ENCODE measurements at regions not wholly inside any gene's neighbourhood (a gene's known extent, or its start where the extent isn't known, plus 50 kb on each side); places are given as distances from the start of the nearest gene placed in this dataset.
"Not testable (repeated sequence)": the region's sequence is repeated elsewhere in the genome, so short reads cannot be mapped to it uniquely, and the experiment has no call there.

GRCh38 chr1:172851077-172851476 lies 192.2 kb downstream of the FASLG start:
- no peaks in the 10 kb centered on the region for H3K27me3 ChIP-seq (replicated peaks)
- no peaks in the 10 kb centered on the region for H3K36me3 ChIP-seq (replicated peaks)
- no peak for DNase-seq
- TF ChIP-seq CTCF (IDR thresholded peaks at IDR 0.05; ENCODE audit: low read depth, low read length, missing control alignments), result no peak
- H3K4me3 ChIP-seq (ENCODE audit: low read depth, low read length), result no peak overlapping the region
- peak overlapping the region; percentile 17 for H3K27ac ChIP-seq
- in situ Hi-C loops (cut with HindIII; ENCODE audit: low pct_ligation_motif_present, low sequenced_read_pairs), result no loop called here

- DNase-seq, result no peak
- Histone ChIP-seq H3K4me3 (ENCODE audit: low read depth, low read length) (no peak overlapping the region), H3K36me3 (replicated peaks) (no peaks in the 10 kb centered on the region), H3K27ac (no peak overlapping the region), H3K27me3 (replicated peaks) (no peaks in the 10 kb centered on the region)
- TF ChIP-seq CTCF (IDR thresholded peaks at IDR 0.05; ENCODE audit: low read depth, low read length, missing control alignments), result no peak
- in situ Hi-C loops (cut with HindIII; ENCODE audit: low pct_ligation_motif_present, low sequenced_read_pairs), result no loop called here
Measured at GRCh38 chr1:172851856-172852255, 193.0 kb downstream of the FASLG start.

GRCh38 chr1:172855983-172856382 lies 194.8 kb downstream of the TNFSF18 start:
- H3K27ac ChIP-seq; in situ Hi-C loops (cut with HindIII; ENCODE audit: low pct_ligation_motif_present, low sequenced_read_pairs); DNase-seq; H3K27me3 ChIP-seq (replicated peaks); H3K4me3 ChIP-seq (ENCODE audit: low read depth, low read length); H3K36me3 ChIP-seq (replicated peaks): not testable (repeated sequence)

GRCh38 chr1:172863031-172863430 lies 187.7 kb downstream of the TNFSF18 start:
- no peaks in the 10 kb centered on the region for H3K36me3 ChIP-seq (replicated peaks)
- H3K27ac ChIP-seq, result no peak overlapping the region
- no peak for DNase-seq
- in situ Hi-C loops (cut with HindIII; ENCODE audit: low pct_ligation_motif_present, low sequenced_read_pairs), result no loop called here
- TF ChIP-seq CTCF (IDR thresholded peaks at IDR 0.05; ENCODE audit: low read depth, low read length, missing control alignments), result no peak
- H3K27me3 ChIP-seq (replicated peaks), result no peaks in the 10 kb centered on the region
- H3K4me3 ChIP-seq (ENCODE audit: low read depth, low read length), result no peak overlapping the region

- no peak for DNase-seq
- in situ Hi-C loops (cut with HindIII; ENCODE audit: low pct_ligation_motif_present, low sequenced_read_pairs), result no loop called here
- H3K4me3 ChIP-seq (ENCODE audit: low read depth, low read length), result no peak overlapping the region
Measured at GRCh38 chr1:172867216-172867818, 183.4 kb downstream of the TNFSF18 start.

GRCh38 chr1:172870901-172871606 lies 179.7 kb downstream of the TNFSF18 start:
- peak; percentile 48 for DNase-seq
- no peaks in the 10 kb centered on the region for H3K27me3 ChIP-seq (replicated peaks)
- no peak for TF ChIP-seq CTCF (IDR thresholded peaks at IDR 0.05; ENCODE audit: low read depth, low read length, missing control alignments)
- H3K27ac ChIP-seq, result no peak overlapping the region
- in situ Hi-C loops (cut with HindIII; ENCODE audit: low pct_ligation_motif_present, low sequenced_read_pairs), result no loop called here
- H3K36me3 ChIP-seq (replicated peaks), result no peaks in the 10 kb centered on the region
- H3K4me3 ChIP-seq (ENCODE audit: low read depth, low read length), result no peak overlapping the region

More at GRCh38 chr1:172867216-172867818, 183.4 kb downstream of the TNFSF18 start:
- H3K27me3 ChIP-seq (replicated peaks), result no peaks in the 10 kb centered on the region
- H3K36me3 ChIP-seq (replicated peaks), result no peaks in the 10 kb centered on the region
- no peak overlapping the region for H3K27ac ChIP-seq
- TF ChIP-seq CTCF (IDR thresholded peaks at IDR 0.05; ENCODE audit: low read depth, low read length, missing control alignments), result no peak
